22Rv1 (cell line): ENCODE measurements at regions not wholly inside any gene's neighbourhood (a gene's known extent, or its start where the extent isn't known, plus 50 kb on each side); places are given as distances from the start of the nearest gene placed in this dataset.

Source experiments
- H3K27ac ChIP-seq: fragments of 450-650 bp; 2 replicates; pipeline ENCODE4 v1.5.1; 2017
- ZFX ChIP-seq: fragments of 450-650 bp; IDR thresholded peaks from 2 replicates; pipeline ENCODE4 v1.6.1; 2017; ENCODE audit warnings: antibody characterized with exemption, borderline replicate concordance
- TF ChIP-seq, protein P1 (sequence below): fragments of 450-650 bp; IDR thresholded peaks from 2 replicates; pipeline ENCODE4 v1.5.1; 2017; ENCODE audit warnings: mild to moderate bottlenecking

- no peak overlapping the region for H3K27ac ChIP-seq
- TF ChIP-seq ZFX = no peak
- TF ChIP-seq, protein P1, sequence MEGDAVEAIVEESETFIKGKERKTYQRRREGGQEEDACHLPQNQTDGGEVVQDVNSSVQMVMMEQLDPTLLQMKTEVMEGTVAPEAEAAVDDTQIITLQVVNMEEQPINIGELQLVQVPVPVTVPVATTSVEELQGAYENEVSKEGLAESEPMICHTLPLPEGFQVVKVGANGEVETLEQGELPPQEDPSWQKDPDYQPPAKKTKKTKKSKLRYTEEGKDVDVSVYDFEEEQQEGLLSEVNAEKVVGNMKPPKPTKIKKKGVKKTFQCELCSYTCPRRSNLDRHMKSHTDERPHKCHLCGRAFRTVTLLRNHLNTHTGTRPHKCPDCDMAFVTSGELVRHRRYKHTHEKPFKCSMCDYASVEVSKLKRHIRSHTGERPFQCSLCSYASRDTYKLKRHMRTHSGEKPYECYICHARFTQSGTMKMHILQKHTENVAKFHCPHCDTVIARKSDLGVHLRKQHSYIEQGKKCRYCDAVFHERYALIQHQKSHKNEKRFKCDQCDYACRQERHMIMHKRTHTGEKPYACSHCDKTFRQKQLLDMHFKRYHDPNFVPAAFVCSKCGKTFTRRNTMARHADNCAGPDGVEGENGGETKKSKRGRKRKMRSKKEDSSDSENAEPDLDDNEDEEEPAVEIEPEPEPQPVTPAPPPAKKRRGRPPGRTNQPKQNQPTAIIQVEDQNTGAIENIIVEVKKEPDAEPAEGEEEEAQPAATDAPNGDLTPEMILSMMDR = no peak
Observed at GRCh38 chr7:11221984-11222383, 248.3 kb downstream of the PHF14 start.

DNA sequence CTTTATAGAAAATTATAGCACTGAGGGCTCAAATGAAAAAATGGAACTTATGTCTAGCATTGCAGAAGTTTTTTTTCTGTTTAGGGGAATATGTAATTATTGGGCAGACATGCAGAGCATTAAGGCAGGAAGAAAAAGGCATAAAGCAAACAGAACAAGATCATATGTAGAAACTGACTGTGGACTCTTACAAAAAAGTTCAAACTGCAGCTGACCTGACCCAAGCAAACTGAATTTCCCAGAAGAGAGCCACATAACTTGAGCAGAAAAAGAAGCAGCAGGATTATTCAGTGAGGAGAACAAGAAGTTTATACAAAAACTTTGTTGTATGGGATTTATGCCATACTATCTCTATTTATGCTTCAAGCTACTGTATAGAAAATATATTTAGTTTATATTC lies 250.9 kb downstream of the PHF14 start:
- H3K27ac ChIP-seq = no peak overlapping the region
- TF ChIP-seq, protein P1 = no peak
- no peak for TF ChIP-seq ZFX

DNA sequence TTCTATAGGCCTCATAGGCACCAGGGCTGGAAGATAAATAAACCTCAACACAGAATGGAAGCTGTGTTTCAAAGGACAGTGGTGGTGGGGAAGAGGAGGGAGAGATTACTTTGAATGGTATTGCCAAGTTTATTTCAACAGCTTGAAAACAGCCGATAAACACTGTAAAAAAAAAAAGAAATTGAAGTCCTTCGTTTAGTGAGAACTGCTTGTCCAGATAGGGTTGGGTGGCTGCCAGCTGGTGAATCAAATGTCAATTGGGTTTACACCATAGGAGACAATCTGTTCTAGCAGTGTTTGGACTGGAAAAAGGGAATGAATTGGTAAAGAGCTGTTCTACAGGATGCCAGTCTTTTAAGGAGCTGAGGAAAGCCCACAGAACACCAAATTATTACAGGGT lies 254.8 kb downstream of the PHF14 start:
- no peak for TF ChIP-seq ZFX
- TF ChIP-seq, protein P1 = no peak
- H3K27ac ChIP-seq = no peak overlapping the region

GRCh38 chr7:11231190-11231589 lies 257.5 kb downstream of the PHF14 start:
- TF ChIP-seq, protein P1 = no peak
- no peak for TF ChIP-seq ZFX
- H3K27ac ChIP-seq = no peak overlapping the region

GRCh38 chr7:11232462-11232861 lies 258.8 kb downstream of the PHF14 start:
- TF ChIP-seq ZFX = no peak
- TF ChIP-seq, protein P1 = no peak
- no peak overlapping the region for H3K27ac ChIP-seq

GRCh38 chr7:11233871-11234270 lies 260.2 kb downstream of the PHF14 start:
- TF ChIP-seq, protein P1 = no peak
- TF ChIP-seq ZFX = no peak
- no peak overlapping the region for H3K27ac ChIP-seq

- no peak overlapping the region for H3K27ac ChIP-seq
- TF ChIP-seq, protein P1 = no peak
- TF ChIP-seq ZFX = no peak
Observed at GRCh38 chr7:11235491-11235890, 261.8 kb downstream of the PHF14 start.
